HG02981 (cell line): ENCODE measurements at regions not wholly inside any gene's neighbourhood (a gene's known extent, or its start where the extent isn't known, plus 50 kb on each side); places are given as distances from the start of the nearest gene placed in this dataset.
A peak's percentile ranks its signal among the peaks of the same experiment; 100 is the strongest.

Experiments used
- ATAC-seq: cut with Tn5 transposase; IDR thresholded peaks from one replicate; pipeline ENCODE4 v1.9.1; 2021; ENCODE audit warnings: mild to moderate bottlenecking, moderate library complexity; ENCODE audit not compliant: unreplicated experiment

DNA sequence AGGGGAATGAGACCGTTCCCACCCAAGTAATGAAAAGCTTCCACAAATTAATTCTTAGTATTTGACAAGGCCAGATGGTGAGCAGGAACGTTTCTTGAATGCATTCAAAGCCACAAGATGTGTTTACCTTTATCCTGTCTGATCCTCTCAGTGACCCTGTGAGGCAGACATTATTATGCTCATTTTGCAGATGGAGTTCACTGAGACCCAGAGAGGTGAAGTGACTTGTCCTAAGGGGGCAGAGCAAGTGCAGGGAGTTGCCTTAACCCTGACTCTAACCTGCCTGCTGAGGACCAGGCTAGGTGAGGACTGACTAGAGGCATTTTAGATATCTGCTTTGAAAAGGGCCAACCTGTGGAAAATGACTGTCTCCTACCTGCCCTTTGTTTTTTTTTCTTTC is 156.7 kb downstream of the HAPSTR1 start:
- no peak for ATAC-seq

DNA sequence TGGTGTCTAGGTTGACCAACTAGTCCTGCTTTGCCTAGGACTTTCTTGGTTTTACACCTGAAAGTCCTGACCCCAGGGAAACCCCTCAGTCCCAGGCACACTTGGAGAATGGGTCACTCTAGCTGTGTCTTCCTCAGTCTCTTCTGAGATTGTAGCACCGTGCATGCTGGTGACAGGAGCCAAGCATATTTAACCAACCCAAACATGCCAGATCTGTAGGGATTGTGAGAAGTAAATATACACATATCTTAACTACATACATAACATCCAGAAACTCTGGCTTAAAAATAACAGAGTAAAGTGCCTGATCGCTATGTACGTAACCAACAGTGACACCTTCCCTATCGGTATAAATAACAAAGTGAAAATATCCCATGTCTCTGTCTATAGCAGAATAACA is 158.1 kb downstream of the HAPSTR1 start:
- ATAC-seq = no peak

DNA sequence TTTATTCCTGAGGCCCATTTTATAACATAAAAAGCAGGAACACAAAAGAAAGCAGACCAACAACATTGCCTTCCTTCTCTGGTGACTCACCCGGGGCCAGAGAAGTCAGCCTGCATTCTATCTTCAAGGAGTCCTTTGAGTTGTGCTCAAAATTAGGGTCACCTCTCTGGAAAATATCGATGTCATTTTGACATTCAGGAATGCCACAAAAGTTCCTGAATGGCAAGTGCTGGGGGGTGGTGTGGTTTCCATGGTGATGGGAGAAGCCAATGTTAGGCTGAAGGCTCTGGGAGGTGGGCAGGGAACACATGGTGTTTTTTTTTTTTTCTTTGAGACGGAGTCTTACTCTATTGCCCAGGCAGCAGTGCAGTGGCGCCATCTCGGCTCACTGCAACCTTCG is 159.6 kb downstream of the HAPSTR1 start:
- ATAC-seq = no peak

DNA sequence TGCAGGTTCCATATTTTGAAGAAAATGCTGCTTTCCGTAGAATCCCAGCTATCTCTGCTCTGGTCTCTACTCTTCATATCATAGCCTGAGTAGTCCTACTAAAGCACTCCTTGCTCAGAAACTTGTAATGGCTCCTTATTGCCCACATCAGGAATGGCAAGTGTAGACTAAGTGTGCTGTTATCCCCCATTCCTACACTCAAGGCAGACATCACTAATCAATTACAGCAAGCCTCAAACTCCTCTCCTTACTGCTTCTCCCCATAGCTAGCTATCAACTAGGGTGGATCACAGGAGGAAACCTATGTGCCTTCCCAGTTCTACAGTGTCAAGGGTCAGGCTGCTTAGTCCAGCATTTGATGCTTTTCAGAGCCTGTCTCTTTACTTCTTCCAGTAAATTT is 163.4 kb downstream of the HAPSTR1 start:
- ATAC-seq = no peak

DNA sequence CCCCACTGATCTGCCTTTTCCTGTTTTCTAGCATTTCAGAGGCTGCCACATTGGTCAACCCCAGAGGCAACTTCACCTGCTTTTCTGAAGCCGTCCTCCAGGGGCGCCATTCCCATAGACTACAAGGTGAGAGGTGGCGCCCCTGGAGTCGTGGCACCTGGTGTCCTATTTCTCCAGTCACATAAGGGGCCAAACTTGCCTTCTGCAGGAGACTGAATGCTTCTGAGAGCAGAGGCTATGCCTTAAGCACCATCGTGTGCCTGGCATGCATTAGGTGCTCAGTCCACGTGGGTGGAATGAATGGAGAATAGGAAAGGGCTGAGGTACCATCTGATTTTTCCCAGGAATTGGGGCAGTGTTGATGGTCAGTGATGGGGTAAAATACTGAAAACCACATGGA is 164.8 kb downstream of the HAPSTR1 start:
- ATAC-seq = no peak

DNA sequence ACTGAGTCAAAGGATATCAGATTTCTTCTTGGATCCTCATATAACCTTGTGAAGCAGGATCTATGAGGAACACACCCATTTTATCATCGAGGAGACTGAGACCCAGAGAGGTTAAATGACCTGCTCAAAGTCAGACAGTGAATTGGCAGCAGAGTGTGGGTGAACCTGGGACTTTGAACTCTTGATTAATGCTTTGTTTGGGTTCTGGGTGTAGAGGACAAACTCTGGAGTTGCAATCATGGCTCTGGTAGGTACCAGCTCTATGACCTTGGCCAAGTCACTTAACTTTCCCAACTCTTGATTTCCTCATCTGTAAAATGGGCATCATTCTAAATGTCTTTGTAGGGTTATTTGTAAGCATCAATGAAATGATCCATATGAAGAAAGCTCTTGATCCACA is 166.4 kb downstream of the HAPSTR1 start:
- ATAC-seq = no peak

DNA sequence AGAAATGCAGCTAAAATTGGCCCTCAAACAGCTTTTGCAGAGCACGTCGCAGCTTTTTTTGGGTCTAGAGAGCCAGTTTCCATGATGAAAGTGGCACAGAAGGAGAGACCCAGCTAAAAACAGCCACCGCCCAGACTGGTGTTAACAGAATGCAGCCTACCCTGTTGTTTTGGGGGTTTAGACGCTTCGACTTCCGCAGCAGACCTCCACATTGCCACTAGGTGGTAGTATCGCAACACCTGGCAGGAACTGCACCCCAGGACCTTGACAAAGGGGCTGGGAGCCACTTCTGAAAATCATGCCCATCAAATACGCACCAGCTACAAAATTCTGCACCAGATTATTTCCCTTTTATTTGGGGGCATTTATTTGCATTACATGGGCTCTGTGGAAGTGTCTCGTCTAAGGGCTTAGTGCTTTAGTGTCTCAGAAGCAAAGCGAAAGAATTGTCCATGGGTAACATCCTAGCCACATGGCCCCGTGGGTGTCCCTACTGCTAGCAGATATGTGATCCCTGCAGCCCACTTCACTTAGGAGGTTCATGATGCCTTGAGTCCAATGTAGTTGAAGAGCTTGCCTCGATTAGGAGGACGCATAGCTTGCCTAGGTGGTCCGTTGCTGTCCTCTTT is 167.1 kb downstream of the HAPSTR1 start:
- peak; percentile 54 for ATAC-seq

DNA sequence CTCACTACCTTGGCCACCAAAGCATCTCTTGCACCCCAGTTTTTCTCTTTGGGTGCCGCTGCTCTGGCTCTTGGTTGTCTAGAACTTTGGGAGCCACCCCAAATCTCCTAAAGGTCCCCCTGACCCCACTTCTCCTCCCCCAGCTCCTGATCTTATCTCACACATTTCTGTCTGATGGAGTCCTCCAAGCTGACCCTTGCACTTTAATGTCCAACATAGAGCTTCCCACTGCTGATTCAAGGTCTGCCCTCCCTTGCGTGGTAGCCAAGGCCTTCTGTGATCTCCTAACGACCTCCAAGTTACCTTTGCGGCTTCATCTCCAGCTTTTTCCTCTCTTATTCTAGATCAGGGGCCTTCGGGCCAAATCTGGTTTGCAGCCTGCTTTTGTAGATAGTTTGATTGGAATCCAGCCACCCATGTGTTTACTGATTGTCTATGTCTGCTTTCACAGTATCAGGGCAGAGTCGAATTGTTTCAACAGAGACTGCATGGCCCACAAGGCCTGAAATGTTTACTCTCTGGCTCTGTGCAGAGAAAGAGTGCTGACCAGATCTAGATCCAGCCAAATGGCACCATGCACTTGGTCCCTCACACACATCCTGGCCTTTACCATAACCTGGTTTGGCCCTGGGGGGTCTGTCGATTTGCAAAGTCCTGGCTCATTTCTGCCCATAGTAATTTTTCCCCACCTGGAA is 168.6 kb downstream of the HAPSTR1 start:
- no peak for ATAC-seq

DNA sequence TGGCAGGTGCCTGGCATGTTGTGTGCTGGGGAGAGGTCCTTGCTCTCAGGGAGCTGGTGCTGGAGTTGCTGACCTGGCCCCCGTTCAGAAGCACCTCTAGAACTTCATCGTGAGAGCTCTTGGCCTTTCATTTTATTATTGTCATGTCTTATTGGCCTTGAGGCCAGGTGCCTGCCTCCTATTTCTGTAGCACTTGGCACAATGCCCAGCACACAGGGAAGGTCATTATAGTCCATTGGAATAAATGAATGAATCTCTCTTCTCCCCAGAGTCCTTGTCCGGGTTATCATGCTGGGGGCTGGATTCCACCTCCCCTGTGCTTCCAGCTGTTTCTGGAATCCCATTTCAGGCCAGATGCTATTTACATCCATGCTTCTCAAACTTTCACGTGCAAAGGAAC is 169.2 kb downstream of the HAPSTR1 start:
- ATAC-seq = no peak

DNA sequence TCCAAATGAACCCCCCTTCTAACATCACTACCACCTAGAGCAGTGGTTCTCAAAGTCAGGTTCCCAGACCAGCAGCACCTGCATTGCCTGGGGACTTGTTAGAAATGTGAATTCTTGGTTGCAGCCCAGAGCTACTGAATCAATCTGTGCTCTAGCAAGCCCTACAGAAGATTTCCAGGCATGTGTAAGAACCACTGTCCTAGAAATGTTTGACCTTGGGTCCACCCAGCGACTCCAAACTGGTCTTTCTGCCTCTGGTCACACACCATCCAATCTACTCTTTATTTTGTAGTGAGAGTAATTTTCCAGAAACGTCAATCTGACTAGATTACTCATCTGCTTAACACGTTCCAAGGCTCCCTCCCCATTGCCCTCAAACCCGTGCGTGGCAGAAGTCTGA is 169.9 kb downstream of the HAPSTR1 start:
- ATAC-seq = no peak

DNA sequence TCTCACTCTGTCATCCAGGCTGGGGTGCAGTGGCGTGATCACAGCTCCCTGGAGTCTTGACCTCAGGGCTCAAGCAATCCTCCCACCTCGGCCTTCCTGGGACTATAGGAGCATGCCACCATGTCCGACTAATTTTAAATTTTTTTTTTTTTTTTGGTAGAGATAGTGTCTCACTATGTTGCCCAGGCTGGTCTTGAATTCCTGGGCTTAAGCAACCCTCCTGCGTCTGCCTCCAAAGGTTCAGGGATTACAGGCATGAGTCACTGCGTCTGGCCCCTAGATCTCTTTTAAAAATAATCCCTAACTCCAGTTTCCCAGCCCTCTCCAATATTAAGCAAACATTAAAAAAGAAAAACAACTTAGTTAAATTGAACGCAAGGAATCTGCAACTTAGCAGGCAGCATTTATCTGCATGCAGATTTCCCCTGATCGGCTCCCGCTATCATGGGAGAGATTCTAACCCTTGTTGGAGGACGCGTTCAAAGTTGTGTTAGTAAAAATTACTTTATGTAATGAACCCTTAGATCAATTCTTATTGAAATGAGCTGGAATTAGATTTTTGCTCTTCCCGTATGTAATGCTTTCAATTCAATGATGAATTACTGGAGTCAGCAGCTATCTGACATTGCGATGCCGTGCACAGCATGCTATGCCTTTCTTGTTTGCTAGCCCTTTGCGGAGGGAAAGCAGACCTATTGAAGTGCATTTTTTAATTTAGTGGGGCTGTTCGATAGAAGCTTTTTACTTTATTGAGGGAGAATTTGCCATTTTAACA is 171.7 kb downstream of the HAPSTR1 start:
- ATAC-seq = no peak

DNA sequence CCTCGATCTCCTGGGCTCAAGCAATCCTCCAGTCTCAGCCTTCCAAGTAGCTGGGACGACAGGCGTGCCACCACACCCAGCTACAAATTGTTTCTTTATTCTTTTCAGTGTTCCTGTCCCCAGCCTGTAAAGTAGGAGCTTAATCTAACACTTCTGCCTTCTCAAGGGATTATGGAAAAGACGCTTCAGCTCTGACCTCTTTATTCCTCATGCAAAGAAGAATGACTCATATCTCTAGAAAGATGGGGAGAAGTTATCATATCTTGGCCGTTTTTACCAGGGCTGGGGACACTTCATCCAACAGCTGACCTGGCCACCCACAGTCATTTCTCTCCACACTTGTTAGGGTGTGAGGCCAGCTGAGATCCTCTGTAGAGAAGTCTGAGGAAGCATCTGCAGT is 172.6 kb downstream of the HAPSTR1 start:
- no peak for ATAC-seq

DNA sequence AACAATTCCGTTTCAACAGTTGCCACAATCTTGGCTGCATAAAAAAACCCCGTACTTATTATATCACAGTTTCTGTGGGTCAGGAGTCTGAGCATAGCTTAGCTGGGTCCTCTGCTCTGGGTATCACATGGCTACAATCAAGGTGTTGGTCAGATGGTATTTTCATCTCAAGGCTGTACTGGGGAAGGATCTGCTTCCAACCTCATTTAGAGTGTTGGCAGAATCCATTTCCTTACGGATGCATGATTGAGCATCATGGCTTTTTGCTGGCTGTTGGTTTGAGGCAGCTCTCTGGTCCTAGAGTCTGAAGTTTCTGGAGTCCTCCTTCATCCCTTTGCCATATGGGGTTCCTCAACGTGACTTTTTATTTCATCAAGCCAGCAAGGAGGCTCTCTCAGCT is 177.0 kb downstream of the HAPSTR1 start:
- no peak for ATAC-seq

DNA sequence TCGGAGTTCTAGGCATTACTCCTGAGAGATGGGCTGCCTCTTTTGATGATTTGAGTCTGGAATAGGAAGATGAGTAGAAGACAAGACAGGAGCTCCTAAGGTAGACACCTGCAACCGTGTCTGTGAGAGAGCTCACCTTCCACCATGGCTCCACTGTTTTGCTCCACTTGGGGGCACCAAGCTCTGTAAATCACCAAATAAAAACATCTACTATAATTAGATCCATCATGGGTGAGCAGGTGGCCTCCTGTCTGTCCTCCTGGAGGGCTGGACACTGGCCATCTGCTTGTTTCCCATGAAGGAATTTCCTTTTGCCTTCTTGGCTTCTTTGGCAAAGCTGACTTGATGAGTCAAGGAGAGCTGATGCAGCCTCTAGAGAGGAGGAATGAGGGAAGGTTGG is 179.0 kb downstream of the HAPSTR1 start:
- no peak for ATAC-seq

DNA sequence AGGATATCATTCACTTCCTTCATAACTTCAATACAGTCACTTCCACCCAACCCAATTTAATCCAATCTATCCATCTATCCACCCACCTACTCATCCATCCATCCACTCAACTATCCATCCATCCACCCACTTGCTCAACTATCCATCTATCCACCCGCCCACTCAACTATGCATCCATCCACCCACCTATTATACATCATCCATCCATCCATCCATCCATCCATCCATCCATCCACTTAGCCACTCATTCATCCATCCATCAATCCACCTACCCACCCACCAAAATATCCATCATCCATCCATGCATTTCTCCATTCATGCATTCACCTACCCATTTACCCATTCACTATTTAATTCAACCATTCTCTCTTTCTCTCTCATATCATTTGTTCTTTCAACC is 179.5 kb downstream of the HAPSTR1 start:
- no peak for ATAC-seq

DNA sequence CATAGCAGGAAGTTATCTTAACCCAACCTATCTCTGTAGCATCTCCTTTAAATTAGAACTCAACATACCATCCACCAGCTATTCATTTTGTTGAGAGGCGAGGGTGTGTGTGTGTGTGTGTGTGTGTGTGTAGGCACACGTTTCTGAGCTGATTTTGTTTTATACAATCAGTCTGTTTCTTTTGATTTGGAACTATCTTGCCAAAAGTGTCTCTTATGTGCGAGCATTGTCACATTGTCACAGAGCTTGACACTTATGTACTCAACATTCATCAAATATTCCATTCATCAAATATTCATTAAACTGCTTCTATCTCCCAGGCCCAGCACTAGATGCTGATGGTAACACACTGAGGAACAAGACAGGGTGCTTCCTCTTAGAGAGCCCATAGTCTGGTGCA is 180.4 kb downstream of the HAPSTR1 start:
- ATAC-seq = no peak

DNA sequence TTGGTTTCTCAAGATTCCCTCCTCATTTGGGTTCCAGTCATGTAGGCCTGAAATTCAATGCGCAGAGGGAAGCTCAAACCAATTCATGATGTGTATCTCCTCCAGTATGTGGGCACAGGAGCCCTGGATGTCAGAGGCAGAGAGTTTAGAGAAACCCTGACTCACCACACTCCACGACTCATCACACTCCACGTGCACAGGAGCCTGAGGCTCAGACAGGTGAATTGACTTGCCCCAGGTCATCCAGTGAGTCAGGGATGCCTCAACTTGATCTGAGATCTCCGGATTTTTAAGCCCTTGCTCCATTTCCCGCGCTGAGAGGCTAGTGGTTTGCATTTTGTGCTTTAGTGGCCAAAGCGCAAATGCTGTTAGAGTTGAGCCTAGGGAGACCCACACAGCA is 183.9 kb downstream of the HAPSTR1 start:
- ATAC-seq = no peak

DNA sequence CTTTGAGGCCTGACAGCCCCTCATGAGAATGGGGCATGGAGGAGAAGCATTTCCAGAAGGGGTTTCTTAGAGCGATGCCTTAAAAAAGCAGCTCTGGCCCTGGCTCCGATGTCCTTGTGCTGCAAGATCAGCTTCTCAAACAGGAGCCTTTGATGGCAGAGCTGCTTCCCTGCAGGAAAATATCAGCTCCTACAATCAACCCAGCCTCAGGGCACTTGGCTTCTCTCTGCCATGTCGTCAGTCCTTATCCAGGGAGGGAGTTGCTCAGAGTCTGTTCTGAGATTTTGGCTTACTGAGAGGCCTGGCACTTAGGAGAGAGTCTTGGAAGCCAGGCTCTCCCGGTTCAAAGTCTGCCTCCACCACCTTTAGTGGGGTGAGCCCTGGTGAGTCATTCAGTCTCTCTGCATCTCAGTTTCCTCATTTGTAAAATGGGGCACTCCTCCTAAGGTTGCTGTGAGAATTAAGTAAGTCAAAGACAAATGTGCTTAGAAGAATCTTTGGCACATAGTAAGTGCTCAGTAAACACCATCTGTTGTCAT is 184.4 kb downstream of the HAPSTR1 start:
- ATAC-seq = no peak

DNA sequence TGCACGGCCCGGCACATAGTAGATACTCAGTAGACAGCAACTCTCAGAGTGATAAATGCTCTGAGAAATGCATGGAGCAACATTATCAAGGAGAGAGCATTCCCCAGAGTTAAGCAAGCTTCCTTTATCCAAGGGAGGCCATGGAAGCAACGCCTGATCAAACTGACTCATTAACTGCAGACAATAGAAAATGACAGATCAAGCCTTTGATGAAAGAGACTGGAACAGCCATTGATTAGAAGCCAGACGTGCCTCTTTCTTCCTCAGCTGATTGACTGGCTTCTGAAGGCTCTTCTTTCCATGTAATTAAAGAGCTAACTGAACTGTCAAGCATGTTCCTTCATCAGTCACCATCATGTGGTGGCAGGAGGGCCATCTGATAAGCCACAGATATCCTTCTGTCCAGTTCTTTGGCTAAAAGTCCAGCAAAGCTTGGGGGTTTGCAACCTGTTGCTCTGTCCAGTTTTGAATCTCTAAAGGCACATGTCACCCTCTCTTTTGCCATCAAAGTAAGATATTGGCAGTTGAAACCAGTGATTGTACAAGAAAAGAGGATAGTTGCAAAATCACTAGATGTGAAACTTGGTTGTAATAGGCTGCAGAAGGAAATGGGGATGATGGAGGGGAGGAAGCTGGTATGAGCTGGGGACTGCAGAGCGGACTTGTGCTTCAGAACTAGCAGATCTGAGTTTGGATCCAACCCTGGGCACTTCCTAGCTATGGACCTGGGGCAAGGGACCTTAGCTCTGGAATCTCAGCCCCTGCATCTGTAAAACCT is 188.0 kb downstream of the HAPSTR1 start:
- no peak for ATAC-seq

DNA sequence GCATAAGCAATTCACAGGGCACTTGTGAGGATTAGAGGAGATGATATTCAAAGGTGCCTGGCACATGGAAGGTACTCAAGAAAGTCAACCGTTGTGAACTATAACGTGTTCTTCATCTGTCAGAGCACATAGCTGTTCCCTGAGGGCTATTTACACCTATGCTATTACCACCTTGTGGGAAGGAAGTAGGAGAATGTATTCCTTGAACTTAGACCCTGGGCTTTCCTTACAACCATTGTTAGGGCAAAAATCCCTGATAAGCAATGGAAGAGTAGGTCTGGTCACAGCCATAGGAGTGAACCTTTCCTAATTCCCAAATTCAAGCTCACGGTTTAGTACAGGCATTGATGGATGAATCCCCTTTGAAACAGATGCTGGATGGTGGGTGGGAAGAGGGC is 188.6 kb downstream of the HAPSTR1 start:
- ATAC-seq = no peak

DNA sequence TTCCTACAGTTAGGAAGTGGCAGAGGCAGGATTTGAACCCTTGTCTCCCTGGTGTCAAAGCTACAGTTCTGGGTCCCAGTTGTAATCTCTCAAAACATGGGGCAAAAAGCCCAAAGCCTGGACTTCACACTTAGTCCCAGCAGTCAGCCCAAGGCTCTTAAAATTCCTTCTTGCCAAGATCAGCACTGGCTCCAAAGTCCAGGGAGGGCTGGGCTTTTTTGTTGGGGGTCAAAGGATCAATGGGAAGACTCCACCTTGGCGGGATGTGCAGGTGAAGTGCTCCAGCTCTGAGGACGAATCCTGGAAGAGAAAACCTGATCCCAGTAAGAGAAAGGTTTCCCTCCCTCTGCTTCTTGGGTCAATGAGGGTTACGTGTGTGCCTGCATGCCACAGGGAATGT is 195.5 kb downstream of the HAPSTR1 start:
- no peak for ATAC-seq
